ENCODE measurements at regions not wholly inside any gene's neighbourhood (a gene's known extent, or its start where the extent isn't known, plus 50 kb on each side); places are given as distances from the start of the nearest gene placed in this dataset.

GRCh38 chr15:70253461-70254156 is 155.9 kb upstream of the TLE3 start:
- DNase-seq (ENCODE audit: low read depth): no peak
- no peak overlapping the region for H3K4me3 ChIP-seq (ENCODE audit: low read depth, low read length)
- TF ChIP-seq CTCF (IDR thresholded peaks at IDR 0.05; ENCODE audit: low read depth, low read length) (no peak), MYC (IDR thresholded peaks at IDR 0.05; ENCODE audit: low read depth, low read length) (no peak), POLR2A (IDR thresholded peaks at IDR 0.05; ENCODE audit: extremely low read depth, insufficient read length) (no peak)
- TF ChIP-seq, protein P1, sequence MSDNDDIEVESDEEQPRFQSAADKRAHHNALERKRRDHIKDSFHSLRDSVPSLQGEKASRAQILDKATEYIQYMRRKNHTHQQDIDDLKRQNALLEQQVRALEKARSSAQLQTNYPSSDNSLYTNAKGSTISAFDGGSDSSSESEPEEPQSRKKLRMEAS (IDR thresholded peaks at IDR 0.05; ENCODE audit: low read depth, low read length): no peak

DNA sequence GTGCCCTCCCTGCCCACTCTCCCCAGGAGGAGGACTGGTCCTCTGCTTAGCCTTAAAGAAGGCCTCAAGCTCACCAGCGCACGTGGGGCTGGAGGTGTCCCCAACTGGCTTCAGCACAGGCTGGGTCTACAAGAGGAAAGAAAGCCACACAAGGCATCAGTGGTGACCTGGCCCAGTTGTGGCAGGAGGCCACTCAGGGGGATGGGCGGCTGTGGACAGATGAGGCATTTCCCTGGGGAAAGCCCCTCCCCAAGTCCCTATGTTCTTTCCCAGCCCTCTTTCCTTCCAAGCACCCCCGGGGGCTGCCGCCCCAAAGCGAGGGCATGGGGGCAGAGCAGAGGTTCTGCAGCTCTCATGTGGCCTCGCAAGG is 155.2 kb upstream of the TLE3 start:
- TF ChIP-seq, protein P1 (IDR thresholded peaks at IDR 0.05; ENCODE audit: low read depth, low read length): no peak
- TF ChIP-seq CTCF (IDR thresholded peaks at IDR 0.05; ENCODE audit: low read depth, low read length) (no peak), MYC (IDR thresholded peaks at IDR 0.05; ENCODE audit: low read depth, low read length) (no peak), POLR2A (IDR thresholded peaks at IDR 0.05; ENCODE audit: extremely low read depth, insufficient read length) (no peak)
- no peak overlapping the region for H3K4me3 ChIP-seq (ENCODE audit: low read depth, low read length)
- DNase-seq (ENCODE audit: low read depth): no peak

- DNase-seq (ENCODE audit: low read depth): no peak
- no peak overlapping the region for H3K4me3 ChIP-seq (ENCODE audit: low read depth, low read length)
- no peak for TF ChIP-seq MYC (IDR thresholded peaks at IDR 0.05; ENCODE audit: low read depth, low read length)
- TF ChIP-seq POLR2A (IDR thresholded peaks at IDR 0.05; ENCODE audit: extremely low read depth, insufficient read length): no peak
- no peak for TF ChIP-seq CTCF (IDR thresholded peaks at IDR 0.05; ENCODE audit: low read depth, low read length)
- TF ChIP-seq, protein P1 (IDR thresholded peaks at IDR 0.05; ENCODE audit: low read depth, low read length): no peak
Measured at GRCh38 chr15:70252056-70252950, 154.6 kb upstream of the TLE3 start.

- no peak for DNase-seq (ENCODE audit: low read depth)
- TF ChIP-seq MYC (IDR thresholded peaks at IDR 0.05; ENCODE audit: low read depth, low read length) (no peak), POLR2A (IDR thresholded peaks at IDR 0.05; ENCODE audit: extremely low read depth, insufficient read length) (no peak), CTCF (IDR thresholded peaks at IDR 0.05; ENCODE audit: low read depth, low read length) (no peak)
- TF ChIP-seq, protein P1 (IDR thresholded peaks at IDR 0.05; ENCODE audit: low read depth, low read length): no peak
- H3K4me3 ChIP-seq (ENCODE audit: low read depth, low read length): no peak overlapping the region
Measured at GRCh38 chr15:70251246-70251990, 153.7 kb upstream of the TLE3 start.
